GM10266 (cell line): ENCODE measurements at regions not wholly inside any gene's neighbourhood (a gene's known extent, or its start where the extent isn't known, plus 50 kb on each side); places are given as distances from the start of the nearest gene placed in this dataset.

Experiments
- DNase-seq: peaks from one replicate; pipeline ENCODE4 v3.0.0; 2012; ENCODE audit errors: extremely low spot score
- CTCF ChIP-seq: IDR thresholded peaks from 2 replicates; pipeline ENCODE4 v1.5.1; 2012; ENCODE audit warnings: mild to moderate bottlenecking, low read depth; ENCODE audit not compliant: control insufficient read depth, insufficient read depth; ENCODE audit errors: missing control alignments

GRCh38 chr10:91017198-91017597, 96.3 kb upstream of the ANKRD1 start:
- DNase-seq: no peak
- no peak for TF ChIP-seq CTCF

- no peak for TF ChIP-seq CTCF
- DNase-seq: no peak
Observed at GRCh38 chr10:91021901-91022300, 101.0 kb upstream of the ANKRD1 start.

GRCh38 chr10:91022390-91022789, 101.5 kb upstream of the ANKRD1 start:
- TF ChIP-seq CTCF: no peak
- DNase-seq: no peak

- DNase-seq: no peak
- TF ChIP-seq CTCF: no peak
Observed at GRCh38 chr10:91022924-91023699, 102.2 kb upstream of the ANKRD1 start.

- TF ChIP-seq CTCF: no peak
- no peak for DNase-seq
Observed at GRCh38 chr10:91023700-91024398, 103.0 kb upstream of the ANKRD1 start.

GRCh38 chr10:91024541-91024940, 103.7 kb upstream of the ANKRD1 start:
- DNase-seq: no peak
- TF ChIP-seq CTCF: no peak

GRCh38 chr10:91032611-91033206, 111.8 kb upstream of the ANKRD1 start:
- no peak for TF ChIP-seq CTCF
- no peak for DNase-seq
